Fibroblast of villous mesenchyme (primary cell): ENCODE measurements at regions not wholly inside any gene's neighbourhood (a gene's known extent, or its start where the extent isn't known, plus 50 kb on each side); places are given as distances from the start of the nearest gene placed in this dataset.

Experiments used
- DNase-seq: peaks from one replicate; pipeline ENCODE4 v3.0.0-alpha.2; 2010; ENCODE audit warnings: low read depth
- H3K4me3 ChIP-seq: 2 replicates; pipeline ENCODE4 v1.5.1; 2011; ENCODE audit warnings: low read depth, mild to moderate bottlenecking, low read length
- CTCF ChIP-seq: IDR thresholded peaks from 2 replicates; pipeline ENCODE4 v1.5.1; 2012; ENCODE audit warnings: low read depth, mild to moderate bottlenecking, low read length; ENCODE audit not compliant: insufficient read depth

- TF ChIP-seq CTCF, result no peak
- no peak overlapping the region for H3K4me3 ChIP-seq
- no peak for DNase-seq
Observed at GRCh38 chr17:14459955-14460354, 159.1 kb downstream of the HS3ST3B1 start.

GRCh38 chr17:14458724-14459123 is 157.8 kb downstream of the HS3ST3B1 start:
- no peak for TF ChIP-seq CTCF

GRCh38 chr17:14454746-14455145 is 153.9 kb downstream of the HS3ST3B1 start:
- DNase-seq, result no peak
- no peak for TF ChIP-seq CTCF
- H3K4me3 ChIP-seq, result no peak overlapping the region

More at GRCh38 chr17:14458724-14459123, 157.8 kb downstream of the HS3ST3B1 start:
- no peak overlapping the region for H3K4me3 ChIP-seq
- DNase-seq, result no peak

- H3K4me3 ChIP-seq, result no peak overlapping the region
- DNase-seq, result no peak
- no peak for TF ChIP-seq CTCF
Observed at GRCh38 chr17:14452856-14453255, 152.0 kb downstream of the HS3ST3B1 start.

- no peak for TF ChIP-seq CTCF
- H3K4me3 ChIP-seq, result no peak overlapping the region
- DNase-seq, result peak; percentile 91
Observed at GRCh38 chr17:14451729-14452191, 150.9 kb downstream of the HS3ST3B1 start.

GRCh38 chr17:14448818-14449217 is 147.9 kb downstream of the HS3ST3B1 start:
- peak; percentile 20 for DNase-seq
- no peak overlapping the region for H3K4me3 ChIP-seq
- no peak for TF ChIP-seq CTCF

- DNase-seq, result no peak
- TF ChIP-seq CTCF, result no peak
- H3K4me3 ChIP-seq, result no peak overlapping the region
Observed at GRCh38 chr17:14446825-14447224, 145.9 kb downstream of the HS3ST3B1 start.
